ENCODE measurements at regions not wholly inside any gene's neighbourhood (a gene's known extent, or its start where the extent isn't known, plus 50 kb on each side); places are given as distances from the start of the nearest gene placed in this dataset.
"Not testable (repeated sequence)": the region's sequence is repeated elsewhere in the genome, so short reads cannot be mapped to it uniquely, and the experiment has no call there.

- not testable (repeated sequence) for DNase-seq
These were observed 150.9 kb upstream of the TEX13D start for GRCh38 chrX:124181515-124181914.

DNA sequence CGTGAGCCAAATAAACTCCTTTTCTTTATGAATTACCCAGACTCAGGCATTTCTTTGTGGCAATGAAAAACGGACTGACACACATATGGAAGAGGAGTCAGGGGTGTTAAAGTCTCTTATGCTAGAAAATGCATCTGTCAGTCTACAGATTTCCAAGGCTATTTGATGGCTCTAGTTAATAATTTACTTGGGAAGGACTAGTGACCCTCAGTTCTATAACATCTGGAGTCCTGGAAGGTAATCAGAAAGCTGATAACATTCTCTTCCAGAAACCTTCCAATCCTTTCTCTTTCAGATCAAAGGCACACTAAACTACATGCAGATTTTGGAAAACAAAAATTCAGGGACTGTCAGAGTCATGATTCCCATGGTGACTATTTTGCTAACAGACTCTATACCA, 142.0 kb upstream of the TEX13D start:
- no peak for DNase-seq

DNA sequence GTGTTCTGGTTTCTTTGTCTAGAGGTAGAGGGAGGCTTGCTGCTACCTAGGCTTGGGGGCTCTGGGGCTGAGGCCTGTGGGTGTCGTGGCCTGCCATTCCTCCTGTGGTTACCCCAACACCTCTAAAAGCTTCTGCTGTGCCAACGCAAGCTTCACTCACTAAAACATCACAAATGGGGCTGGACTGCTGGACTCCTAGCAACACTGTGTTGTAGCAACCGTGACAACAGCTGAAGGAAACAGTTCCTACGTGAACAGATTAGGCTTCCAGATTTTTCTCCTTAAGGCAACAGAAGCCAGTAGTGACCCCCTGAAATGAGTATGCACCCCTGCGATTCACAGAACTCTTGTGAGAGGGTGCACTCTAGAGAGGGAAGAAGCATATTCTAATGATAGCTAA, 138.3 kb upstream of the TEX13D start:
- DNase-seq = no peak

DNA sequence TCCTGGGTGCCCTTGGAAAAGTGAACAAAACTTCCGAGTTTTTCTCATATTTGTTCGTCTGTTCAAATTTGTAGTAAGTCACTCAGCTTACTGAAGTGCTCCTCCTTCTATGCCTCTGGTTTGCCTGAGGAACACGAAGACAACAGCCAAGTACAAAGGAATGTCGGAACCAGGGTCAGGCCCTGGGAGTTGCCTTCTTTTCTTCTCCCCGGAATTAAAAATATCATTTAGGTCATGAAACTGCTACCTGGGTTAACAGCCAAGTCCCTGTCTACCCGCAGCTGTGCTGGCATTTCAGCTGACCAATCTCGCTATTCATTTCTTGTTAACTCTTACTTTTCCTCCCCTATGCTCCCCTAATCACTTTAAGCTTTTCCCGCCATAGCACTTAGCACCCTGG, 137.6 kb upstream of the TEX13D start:
- no peak for DNase-seq

GRCh38 chrX:124203311-124203710, 129.1 kb upstream of the TEX13D start:
- DNase-seq = no peak

DNA sequence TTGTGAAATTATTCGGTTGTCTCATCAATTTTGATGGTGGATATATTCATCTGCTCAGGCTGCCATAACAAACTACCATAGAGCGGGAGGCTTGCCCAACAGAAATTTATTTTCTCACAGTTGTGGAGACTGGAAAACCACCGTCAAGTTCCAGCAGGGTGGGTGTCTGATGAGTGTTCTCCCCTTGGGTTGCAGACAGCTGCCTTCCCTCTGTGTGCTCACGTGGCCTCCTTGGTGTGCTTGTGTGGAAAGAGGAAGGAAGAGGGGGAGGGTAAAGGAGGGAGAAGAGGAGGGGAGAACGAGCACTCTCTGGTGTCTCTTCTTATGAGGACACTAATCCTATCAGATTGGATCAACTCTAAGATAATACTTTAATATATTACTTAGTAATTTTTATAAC, 123.8 kb upstream of the TEX13D start:
- DNase-seq = no peak

DNA sequence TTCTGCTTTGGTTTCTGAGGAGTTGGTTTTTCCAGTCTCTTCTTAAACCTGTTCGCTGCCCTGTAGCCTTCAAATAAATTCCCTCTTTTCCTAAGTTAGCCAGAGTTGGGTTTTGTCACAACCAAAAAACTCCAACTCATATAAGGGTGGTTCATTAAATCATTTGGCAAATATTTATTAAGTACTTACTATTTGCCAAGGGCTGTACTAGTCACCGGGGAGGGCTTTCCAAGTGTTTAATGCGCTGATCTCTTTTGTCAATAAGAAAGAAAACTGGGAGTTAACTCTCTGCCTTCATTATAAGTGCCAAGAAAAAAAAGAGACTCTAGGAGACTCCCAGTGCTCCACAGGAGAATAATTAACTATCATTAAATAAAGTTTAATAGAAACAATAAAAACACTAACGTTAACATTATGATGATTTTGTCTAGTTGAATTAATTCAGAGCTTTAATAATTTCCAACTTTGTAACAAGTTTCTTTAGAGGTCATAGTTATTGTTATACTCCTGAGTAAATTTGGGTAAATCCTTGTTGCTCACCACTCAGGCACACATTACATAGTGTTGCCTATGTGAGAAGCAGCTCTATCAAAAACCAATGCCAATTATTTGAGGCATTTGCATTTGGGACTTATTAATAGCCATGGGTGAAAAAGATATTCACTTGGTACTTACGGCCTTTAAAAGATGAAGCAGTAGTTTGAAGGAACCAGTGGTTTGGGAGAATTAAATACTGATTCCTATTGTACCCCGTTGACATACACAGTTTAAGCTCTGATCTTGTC, 122.5 kb upstream of the TEX13D start:
- DNase-seq = no peak

- no peak for DNase-seq
These were observed 121.0 kb upstream of the TEX13D start for GRCh38 chrX:124211312-124211942.

GRCh38 chrX:124212622-124213021, 119.8 kb upstream of the TEX13D start:
- no peak for DNase-seq

DNA sequence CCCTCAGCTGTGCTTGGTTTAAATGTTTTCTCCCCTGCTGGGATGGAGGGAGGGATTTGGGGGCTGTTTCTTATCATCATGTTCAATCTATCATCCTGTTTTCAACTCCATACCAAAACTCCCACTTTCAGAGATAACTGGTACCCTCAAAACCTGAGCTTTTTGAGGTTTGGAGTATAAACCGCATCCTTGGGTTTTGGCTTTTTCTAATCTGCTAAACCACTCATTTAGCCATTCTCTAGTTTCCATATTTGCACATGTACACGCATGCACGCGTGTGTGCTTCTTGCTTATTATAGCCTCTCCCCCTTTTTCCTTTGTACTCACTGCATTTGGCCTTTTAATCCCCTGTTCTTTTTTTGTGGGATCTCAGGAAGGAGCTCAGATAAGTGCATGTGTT, 116.7 kb upstream of the TEX13D start:
- no peak for DNase-seq

GRCh38 chrX:124216396-124217115, 115.9 kb upstream of the TEX13D start:
- DNase-seq = no peak

GRCh38 chrX:124217304-124218251, 114.9 kb upstream of the TEX13D start:
- DNase-seq = peak; percentile 11

DNA sequence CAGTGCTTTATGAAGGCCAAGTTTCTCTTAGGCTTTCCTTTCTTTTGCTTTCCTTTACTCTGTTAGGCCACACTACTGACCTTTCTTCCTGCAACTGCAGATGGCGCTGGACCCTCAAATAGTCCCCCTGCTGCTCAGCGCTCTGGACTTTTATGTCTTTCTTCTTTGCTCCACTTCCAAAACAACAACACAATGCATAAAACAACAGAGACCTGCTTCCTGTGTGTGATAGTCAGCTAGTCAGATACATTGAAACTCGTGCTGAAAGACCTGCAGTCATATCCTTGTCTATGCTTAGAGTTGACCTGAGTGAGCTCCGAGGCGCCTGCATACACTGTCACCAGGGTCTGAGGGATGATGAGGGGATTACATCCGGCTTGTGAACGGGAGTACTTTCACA, 108.9 kb upstream of the TEX13D start:
- no peak for DNase-seq

- no peak for DNase-seq
These were observed 107.9 kb upstream of the TEX13D start for GRCh38 chrX:124224528-124224927.

- DNase-seq = no peak
These were observed 106.3 kb upstream of the TEX13D start for GRCh38 chrX:124226129-124226528.

GRCh38 chrX:124228849-124229248, 103.6 kb upstream of the TEX13D start:
- no peak for DNase-seq

- no peak for DNase-seq
These were observed 103.1 kb upstream of the TEX13D start for GRCh38 chrX:124229374-124229773.

DNA sequence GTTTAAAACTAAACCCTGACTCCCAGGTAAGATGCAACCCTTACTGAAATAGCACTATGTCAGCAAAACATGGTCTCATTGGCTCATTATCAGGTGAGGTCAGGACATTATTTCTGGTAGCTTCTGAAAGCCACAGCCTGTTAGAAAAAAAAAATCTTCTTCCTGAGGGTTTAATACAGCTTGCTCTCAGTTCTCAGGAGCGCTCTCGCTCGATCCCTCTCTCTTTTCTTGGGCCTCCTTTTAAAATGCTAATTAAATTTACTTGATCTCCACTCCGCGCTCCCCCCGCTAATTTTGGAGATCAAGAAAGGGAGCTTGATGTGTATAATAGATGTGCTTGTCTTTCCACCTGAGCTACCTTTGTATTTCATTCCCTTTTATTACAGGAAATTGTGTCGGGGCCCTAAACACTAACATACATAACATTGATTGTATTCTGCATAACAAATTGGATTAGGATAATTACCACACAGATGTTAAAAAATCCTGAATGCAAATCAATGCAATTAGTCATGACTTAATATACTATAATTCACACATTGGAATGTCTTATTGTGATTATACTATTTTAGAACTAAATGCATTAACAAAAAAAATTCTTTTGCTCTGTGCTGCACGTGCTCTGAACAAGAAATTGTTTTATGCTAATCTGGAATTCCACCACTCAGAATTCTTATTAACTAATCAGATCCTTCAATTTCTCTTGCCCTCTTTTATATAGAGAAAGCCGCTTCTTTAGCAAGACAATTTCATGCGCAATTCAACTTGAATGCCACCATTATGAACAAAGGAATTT, 101.6 kb upstream of the TEX13D start:
- no peak for DNase-seq

GRCh38 chrX:124231451-124231759, 101.1 kb upstream of the TEX13D start:
- DNase-seq = no peak

DNA sequence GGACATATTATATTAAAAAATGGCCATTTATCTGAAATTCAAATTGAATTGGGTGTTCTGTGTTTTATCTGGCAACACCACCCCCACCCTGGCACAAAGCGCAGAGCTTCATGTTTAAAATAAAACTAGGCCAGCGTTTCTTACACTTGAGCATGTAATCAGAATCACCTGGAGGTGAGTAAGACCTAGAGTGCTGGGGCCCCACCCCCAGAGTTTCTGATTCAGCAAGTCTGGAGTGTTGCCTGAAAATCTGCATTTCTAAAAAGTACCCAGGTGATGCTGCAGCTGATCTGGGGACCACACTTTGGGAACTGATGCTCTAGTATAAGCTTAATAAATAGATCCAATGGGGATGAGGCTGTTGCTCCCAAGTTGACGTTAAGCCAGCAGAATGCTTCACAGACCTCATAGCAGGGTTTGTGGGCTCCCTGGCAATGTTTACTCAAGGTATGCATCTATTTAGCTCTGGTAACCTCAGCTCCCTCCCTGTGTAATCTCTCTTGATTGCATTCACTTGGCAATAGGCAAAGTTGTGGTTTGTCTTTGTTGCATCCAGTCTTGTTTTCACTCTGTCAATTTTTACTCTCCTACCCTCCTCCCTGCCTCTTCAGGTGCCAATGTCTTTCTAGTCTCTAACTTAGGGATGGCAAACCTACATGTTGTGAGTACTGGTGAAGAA, 99.8 kb upstream of the TEX13D start:
- DNase-seq = no peak

GRCh38 chrX:124234348-124234747, 98.1 kb upstream of the TEX13D start:
- DNase-seq = no peak

GRCh38 chrX:124238268-124238667, 94.2 kb upstream of the TEX13D start:
- no peak for DNase-seq

Data from activated gamma-delta T cell (primary cell).